Keratinocyte (primary cell): ENCODE measurements at regions not wholly inside any gene's neighbourhood (a gene's known extent, or its start where the extent isn't known, plus 50 kb on each side); places are given as distances from the start of the nearest gene placed in this dataset.
"Not testable (repeated sequence)": the region's sequence is repeated elsewhere in the genome, so short reads cannot be mapped to it uniquely, and the experiment has no call there.

Experiments
- DNase-seq: peaks from one replicate; pipeline ENCODE4 v3.0.0-alpha.2; 2011; ENCODE audit warnings: low read depth, missing footprints, low spot score
- FAIRE-seq: peaks from 2 replicates; lab custom pipeline; 2011; peaks lifted over from hg19 to GRCh38; lab: Jason Lieb, UNC
- H2AFZ ChIP-seq: 2 replicates; pipeline ENCODE4 v1.6.0; 2012; ENCODE audit warnings: low read length, control low read depth, inconsistent platforms; ENCODE audit not compliant: control insufficient read depth
- H3K27ac ChIP-seq: 2 replicates; pipeline ENCODE4 v1.5.1; 2011; ENCODE audit warnings: low read length; ENCODE audit not compliant: control insufficient read depth, insufficient read depth
- H3K27me3 ChIP-seq: 3 replicates; pipeline ENCODE4 v1.6.0; 2011; ENCODE audit warnings: low read length; ENCODE audit not compliant: control insufficient read depth, insufficient read depth; ENCODE audit errors: extremely low read depth
- H3K36me3 ChIP-seq, 2 experiments: 2 replicates in 1 of 2; 3 replicates in 1 of 2; pipeline ENCODE4 v1.5.1; 2011; ENCODE audit warnings: low read length in 2 of 2, mild to moderate bottlenecking in 1 of 2; ENCODE audit not compliant: control insufficient read depth in 2 of 2, insufficient read depth in 2 of 2; ENCODE audit errors: extremely low read depth in 1 of 2
- H3K4me1 ChIP-seq: 3 replicates; pipeline ENCODE4 v1.5.1; 2011; ENCODE audit warnings: low read length; ENCODE audit not compliant: control insufficient read depth, insufficient read depth; ENCODE audit errors: extremely low read depth
- H3K4me2 ChIP-seq: 3 replicates; pipeline ENCODE4 v1.6.0; 2011; ENCODE audit warnings: low read depth, low read length; ENCODE audit not compliant: control insufficient read depth, insufficient read depth; ENCODE audit errors: extremely low read depth
- H3K4me3 ChIP-seq, 3 experiments: fragments of 200-600 bp in 1 of 3; sonication (generic) in 1 of 3; 2 replicates in 2 of 3; 3 replicates in 1 of 3; pipeline ENCODE4 v1.5.1; 2011 to 2016; ENCODE audit warnings: low read length in 3 of 3, mild to moderate bottlenecking in 3 of 3, control low read depth in 2 of 3, inconsistent platforms in 1 of 3, low read depth in 1 of 3, mixed read lengths in 1 of 3, mixed run types in 1 of 3, moderate library complexity in 1 of 3; ENCODE audit not compliant: control insufficient read depth in 2 of 3, insufficient read depth in 2 of 3; ENCODE audit errors: extremely low read depth in 1 of 3
- H3K79me2 ChIP-seq: 2 replicates; pipeline ENCODE4 v1.6.0; 2012; ENCODE audit warnings: low read length; ENCODE audit not compliant: control insufficient read depth, insufficient read depth
- H3K9ac ChIP-seq: 3 replicates; pipeline ENCODE4 v1.6.0; 2011; ENCODE audit warnings: low read length; ENCODE audit not compliant: control insufficient read depth, insufficient read depth; ENCODE audit errors: extremely low read depth
- H3K9me1 ChIP-seq: 3 replicates; pipeline ENCODE4 v1.6.0; 2011; ENCODE audit warnings: low read length; ENCODE audit not compliant: control insufficient read depth, insufficient read depth; ENCODE audit errors: extremely low read depth
- H3K9me3 ChIP-seq: 2 replicates; pipeline ENCODE4 v1.5.1; 2012; ENCODE audit warnings: low read depth, low read length; ENCODE audit not compliant: control insufficient read depth
- H4K20me1 ChIP-seq: 3 replicates; pipeline ENCODE4 v1.6.0; 2011; ENCODE audit warnings: low read length; ENCODE audit not compliant: control insufficient read depth, insufficient read depth; ENCODE audit errors: extremely low read depth
- CTCF ChIP-seq, 3 experiments: IDR thresholded peaks in 1 of 3; conservative IDR thresholded peaks in 1 of 3; optimal IDR thresholded peaks in 1 of 3; 2 replicates in 2 of 3; 3 replicates in 1 of 3; pipeline versions ENCODE3 to v1.5.1; 2011; ENCODE audit warnings: low read length in 3 of 3, mild to moderate bottlenecking in 3 of 3, moderate library complexity in 2 of 3, control low read depth in 1 of 3, inconsistent platforms in 1 of 3; ENCODE audit not compliant: insufficient read depth in 2 of 3; ENCODE audit errors: extremely low read depth in 1 of 3
- EZH2 ChIP-seq: IDR thresholded peaks from one replicate; pipeline ENCODE4 v1.6.1; 2012; ENCODE audit warnings: inconsistent platforms, mild to moderate bottlenecking, low read length, moderate library complexity
- dilution Hi-C: fragments of 300-500 bp; cut with MboI; formaldehyde crosslinking; loops from one replicate; pipeline ENCODE4 v1.7.0; 2020; ENCODE audit warnings: low sequenced_read_pairs; ENCODE audit not compliant: extremely low pct_ligation_motif_present

GRCh38 chr21:20283836-20284235 lies 714.4 kb upstream of the NCAM2 start:
- no peaks in the 10 kb centered on the region for H3K36me3 ChIP-seq
- H4K20me1 ChIP-seq = no peaks in the 10 kb centered on the region
- H3K27me3 ChIP-seq = no peaks in the 10 kb centered on the region
- dilution Hi-C loops = no loop called here
- DNase-seq (no peak), FAIRE-seq (no peak)
- H3K9me3 ChIP-seq = no peaks in the 10 kb centered on the region
- no peak overlapping the region for H3K4me3 ChIP-seq
- no peak overlapping the region for H3K27ac ChIP-seq
- H3K79me2 ChIP-seq = no peaks in the 10 kb centered on the region
- no peak overlapping the region for H2AFZ ChIP-seq
- TF ChIP-seq CTCF (optimal IDR thresholded peaks at IDR 0.05 in 1 of 3, IDR thresholded peaks at IDR 0.05 in 1 of 3, conservative IDR thresholded peaks at IDR 0.05 in 1 of 3; ENCODE audit: extremely low read depth in 1 of 3, insufficient read depth in 2 of 3, low read length in 3 of 3) (no peak), EZH2 (no peak)
- no peak overlapping the region for H3K4me2 ChIP-seq
- H3K4me1 ChIP-seq = no peaks in the 10 kb centered on the region
- H3K9ac ChIP-seq = no peak overlapping the region
- H3K9me1 ChIP-seq = no peaks in the 10 kb centered on the region

GRCh38 chr21:20292280-20292679 lies 705.9 kb upstream of the NCAM2 start:
- dilution Hi-C loops = no loop called here
- DNase-seq = no peak
- no peak for FAIRE-seq
- no peaks in the 10 kb centered on the region for H3K9me1 ChIP-seq
- no peak overlapping the region for H3K9ac ChIP-seq
- no peaks in the 10 kb centered on the region for H4K20me1 ChIP-seq
- H2AFZ ChIP-seq = no peak overlapping the region
- no peaks in the 10 kb centered on the region for H3K27me3 ChIP-seq
- H3K9me3 ChIP-seq = no peaks in the 10 kb centered on the region
- H3K79me2 ChIP-seq = no peaks in the 10 kb centered on the region
- no peaks in the 10 kb centered on the region for H3K36me3 ChIP-seq
- TF ChIP-seq EZH2 (no peak), CTCF (optimal IDR thresholded peaks at IDR 0.05 in 1 of 3, IDR thresholded peaks at IDR 0.05 in 1 of 3, conservative IDR thresholded peaks at IDR 0.05 in 1 of 3; ENCODE audit: extremely low read depth in 1 of 3, insufficient read depth in 2 of 3, low read length in 3 of 3) (no peak)
- no peaks in the 10 kb centered on the region for H3K4me1 ChIP-seq
- no peak overlapping the region for H3K27ac ChIP-seq
- H3K4me2 ChIP-seq = no peak overlapping the region
- H3K4me3 ChIP-seq = no peak overlapping the region

GRCh38 chr21:20292854-20293253 lies 705.4 kb upstream of the NCAM2 start:
- H3K9me3 ChIP-seq, H2AFZ ChIP-seq, H3K4me3 ChIP-seq, H3K9me1 ChIP-seq, FAIRE-seq, H3K79me2 ChIP-seq, H3K27me3 ChIP-seq, H3K27ac ChIP-seq, DNase-seq, H3K4me1 ChIP-seq, dilution Hi-C loops, H3K4me2 ChIP-seq, H4K20me1 ChIP-seq, H3K36me3 ChIP-seq, H3K9ac ChIP-seq: not testable (repeated sequence)
